ENCODE measurements at regions not wholly inside any gene's neighbourhood (a gene's known extent, or its start where the extent isn't known, plus 50 kb on each side); places are given as distances from the start of the nearest gene placed in this dataset.

GRCh38 chr2:117091041-117091837, 723.3 kb upstream of the DDX18 start:
- TF ChIP-seq EZH2 (IDR thresholded peaks at IDR 0.05; ENCODE audit: borderline replicate concordance, low read depth, low read length, severe bottlenecking): no peak
- TF ChIP-seq CTCF (IDR thresholded peaks at IDR 0.05; ENCODE audit: borderline replicate concordance, extremely low read depth, low read length, poor library complexity, severe bottlenecking): no peak

Data from DND-41 (cell line).